H9 (cell line): ENCODE measurements at regions not wholly inside any gene's neighbourhood (a gene's known extent, or its start where the extent isn't known, plus 50 kb on each side); places are given as distances from the start of the nearest gene placed in this dataset.

Experiments used
- DNase-seq: peaks from one replicate; pipeline ENCODE4 v3.0.0-alpha.2; 2017
- H2AFZ ChIP-seq: one replicate; pipeline ENCODE4 v1.6.1; 2013; ENCODE audit warnings: mild to moderate bottlenecking, low read length, control low read depth, moderate library complexity
- H2AK5ac ChIP-seq: 2 replicates; pipeline ENCODE4 v1.6.1; 2013; ENCODE audit warnings: low read length, control low read depth, mixed read lengths; ENCODE audit not compliant: insufficient read length
- H2BK120ac ChIP-seq: one replicate; pipeline ENCODE4 v1.6.1; 2013; ENCODE audit warnings: low read depth, mild to moderate bottlenecking, low read length, control low read depth, inconsistent platforms; ENCODE audit not compliant: poor library complexity, severe bottlenecking
- H2BK12ac ChIP-seq: 2 replicates; pipeline ENCODE4 v1.6.1; 2013; ENCODE audit warnings: low read length, control low read depth, mixed read lengths, low read depth; ENCODE audit not compliant: insufficient read length
- H2BK15ac ChIP-seq: 2 replicates; pipeline ENCODE4 v1.6.1; 2013; ENCODE audit warnings: low read depth, low read length, control low read depth
- H2BK20ac ChIP-seq: one replicate; pipeline ENCODE4 v1.6.1; 2013; ENCODE audit warnings: low read depth, mild to moderate bottlenecking, low read length, control low read depth, inconsistent platforms; ENCODE audit not compliant: poor library complexity, severe bottlenecking
- H2BK5ac ChIP-seq: 2 replicates; pipeline ENCODE4 v1.6.1; 2013; ENCODE audit warnings: low read length, control low read depth, mixed read lengths; ENCODE audit not compliant: insufficient read length
- H3K14ac ChIP-seq: 2 replicates; pipeline ENCODE4 v1.6.1; 2013; ENCODE audit warnings: low read length, control low read depth; ENCODE audit not compliant: insufficient read depth
- H3K18ac ChIP-seq: 2 replicates; pipeline ENCODE4 v1.6.1; 2013; ENCODE audit warnings: low read depth, mild to moderate bottlenecking, mixed read lengths, low read length, control low read depth; ENCODE audit not compliant: insufficient read length
- H3K23ac ChIP-seq: 2 replicates; pipeline ENCODE4 v1.6.1; 2013; ENCODE audit warnings: low read length, control low read depth, mixed read lengths, low read depth; ENCODE audit not compliant: insufficient read length
- H3K23me2 ChIP-seq: 2 replicates; pipeline ENCODE4 v1.6.1; 2013; ENCODE audit warnings: low read depth, mild to moderate bottlenecking, mixed read lengths, low read length, control low read depth; ENCODE audit not compliant: insufficient read length, poor library complexity, severe bottlenecking
- H3K27ac ChIP-seq: 2 replicates; pipeline ENCODE4 v1.5.1; 2013; ENCODE audit warnings: low read length, control low read depth, mixed read lengths, low read depth; ENCODE audit not compliant: insufficient read length
- H3K27me3 ChIP-seq: 2 replicates; pipeline ENCODE4 v1.6.1; 2013; ENCODE audit warnings: low read length, control low read depth, inconsistent platforms; ENCODE audit not compliant: insufficient read depth
- H3K4ac ChIP-seq: 2 replicates; pipeline ENCODE4 v1.6.1; 2013; ENCODE audit warnings: low read depth, mild to moderate bottlenecking, control low read depth, inconsistent platforms, low read length, moderate library complexity
- H3K4me1 ChIP-seq: 2 replicates; pipeline ENCODE4 v1.6.1; 2013; ENCODE audit warnings: low read length, control low read depth, inconsistent platforms; ENCODE audit not compliant: insufficient read depth
- H3K4me2 ChIP-seq: 2 replicates; pipeline ENCODE4 v1.6.1; 2013; ENCODE audit warnings: low read length, control low read depth, mixed read lengths; ENCODE audit not compliant: insufficient read length, insufficient read depth
- H3K56ac ChIP-seq: 2 replicates; pipeline ENCODE4 v1.6.1; 2013; ENCODE audit warnings: low read depth, mild to moderate bottlenecking, mixed read lengths, low read length, control low read depth; ENCODE audit not compliant: insufficient read length
- H3K79me1 ChIP-seq: 2 replicates; pipeline ENCODE4 v1.6.1; 2013; ENCODE audit warnings: low read depth, mild to moderate bottlenecking, moderate library complexity, low read length, control low read depth, inconsistent platforms; ENCODE audit not compliant: insufficient read depth, poor library complexity, severe bottlenecking
- H3K79me2 ChIP-seq: 2 replicates; pipeline ENCODE4 v1.6.1; 2013; ENCODE audit warnings: low read length, control low read depth, inconsistent platforms; ENCODE audit not compliant: insufficient read depth
- H3K9ac ChIP-seq: 2 replicates; pipeline ENCODE4 v1.6.1; 2013; ENCODE audit warnings: low read length, control low read depth, mixed read lengths; ENCODE audit not compliant: insufficient read length; ENCODE audit errors: extremely low read depth
- H3K9me3 ChIP-seq: one replicate; pipeline ENCODE4 v1.6.1; 2013; ENCODE audit warnings: low read depth, low read length, inconsistent platforms; ENCODE audit not compliant: control insufficient read depth
- H3T11ph ChIP-seq: one replicate; pipeline ENCODE4 v1.6.1; 2013; ENCODE audit warnings: mild to moderate bottlenecking, low read length, control low read depth, inconsistent platforms
- H4K20me1 ChIP-seq: one replicate; pipeline ENCODE4 v1.6.1; 2013; ENCODE audit not compliant: control insufficient read depth, insufficient read length, insufficient read depth
- H4K5ac ChIP-seq: 2 replicates; pipeline ENCODE4 v1.6.1; 2013; ENCODE audit warnings: low read depth, mild to moderate bottlenecking, mixed read lengths, low read length, control low read depth; ENCODE audit not compliant: insufficient read length
- H4K8ac ChIP-seq: replicated peaks from 2 replicates; pipeline ENCODE4 v1.6.1; 2013; ENCODE audit warnings: low read length, control low read depth, mixed read lengths, low read depth; ENCODE audit not compliant: insufficient read length
- H4K91ac ChIP-seq: 2 replicates; pipeline ENCODE4 v1.6.1; 2013; ENCODE audit warnings: low read depth, mild to moderate bottlenecking, moderate library complexity, mixed read lengths, low read length, control low read depth; ENCODE audit not compliant: insufficient read length
- H3K27ac Mint-ChIP-seq, 3 experiments: 2 replicates in 2 of 3; 3 replicates in 1 of 3; pipeline ENCODE4 v1.8.0; 2020 to 2021; ENCODE audit warnings: mixed read lengths in 3 of 3, mild to moderate bottlenecking in 1 of 3, moderate library complexity in 1 of 3
- H3K27me3 Mint-ChIP-seq: 2 replicates; pipeline ENCODE4 v1.8.0; 2021; ENCODE audit warnings: low read depth, mild to moderate bottlenecking, moderate library complexity, mixed read lengths
- H3K36me3 Mint-ChIP-seq, 3 experiments: 2 replicates in 2 of 3; 3 replicates in 1 of 3; pipeline ENCODE4 v1.8.0; 2020 to 2021; ENCODE audit warnings: low read depth in 3 of 3, mixed read lengths in 3 of 3; ENCODE audit not compliant: insufficient read depth in 1 of 3
- H3K4me1 Mint-ChIP-seq, 2 experiments: 2 replicates each; pipeline ENCODE4 v1.8.0; 2020; ENCODE audit warnings: mixed read lengths in 2 of 2
- H3K4me3 Mint-ChIP-seq, 2 experiments: 2 replicates in 1 of 2; 3 replicates in 1 of 2; pipeline ENCODE4 v1.8.0; 2020 to 2021; ENCODE audit warnings: mild to moderate bottlenecking in 2 of 2, mixed read lengths in 2 of 2, moderate library complexity in 1 of 2
- H3K9me3 Mint-ChIP-seq, 2 experiments: 2 replicates in 1 of 2; 3 replicates in 1 of 2; pipeline ENCODE4 v1.8.0; 2020; ENCODE audit warnings: mild to moderate bottlenecking in 2 of 2, mixed read lengths in 2 of 2, moderate library complexity in 1 of 2
- CTCF ChIP-seq: fragments of 200-600 bp; sonication (generic); conservative IDR thresholded peaks from 3 replicates; pipeline ENCODE4 v1.8.0; 2021; ENCODE audit warnings: antibody characterized with exemption, mild to moderate bottlenecking
- WGBS: extraction: QIAGEN DNeasy Blood & Tissue Kit; methylation state at CpG from one replicate; pipeline ENCODE4 v1.1.7; 2013; ENCODE audit warnings: missing lambda C conversion rate, low lambda C conversion rate, mixed read lengths; ENCODE audit not compliant: insufficient read length; ENCODE audit errors: extremely low coverage; 5-methylcytosine and 5-hydroxymethylcytosine counted together

- Histone ChIP-seq H3K79me2 (no peaks in the 10 kb centered on the region), H3K23me2 (no peaks in the 10 kb centered on the region), H4K8ac (no peak overlapping the region), H3K27me3 (no peaks in the 10 kb centered on the region), H4K5ac (no peak overlapping the region), H3K9ac (no peak overlapping the region), H2BK5ac (no peak overlapping the region), H3T11ph (no peak overlapping the region), H2AK5ac (no peak overlapping the region), H3K18ac (no peak overlapping the region), H4K20me1 (no peaks in the 10 kb centered on the region), H3K27ac (no peak overlapping the region), H3K4me2 (no peak overlapping the region), H2BK20ac (no peak overlapping the region), H3K23ac (no peak overlapping the region), H3K9me3 (no peaks in the 10 kb centered on the region), H3K14ac (no peak overlapping the region; the same call in 1 of the 2 replicates), H2BK15ac (no peak overlapping the region), H3K4ac (no peak overlapping the region), H4K91ac (no peak overlapping the region), H3K79me1 (no peaks in the 10 kb centered on the region), H2AFZ (no peak overlapping the region), H2BK120ac (no peak overlapping the region), H3K56ac (no peak overlapping the region), H2BK12ac (no peak overlapping the region), H3K4me1 (no peaks in the 10 kb centered on the region)
- no peaks in the 10 kb centered on the region; the same call in 1 of the 2 replicates for H3K27me3 Mint-ChIP-seq
- H3K4me1 Mint-ChIP-seq: peaks cover 9 to 13% of the 10 kb centered on the region in 2 experiments
- no CpG with 5 or more reads among the region's 7 CpGs for WGBS
- H3K36me3 Mint-ChIP-seq: no peaks in the 10 kb centered on the region
- no peak for TF ChIP-seq CTCF
- DNase-seq: no peak
- H3K9me3 Mint-ChIP-seq: no peaks in the 10 kb centered on the region
- no peak overlapping the region for H3K27ac Mint-ChIP-seq
- no peak overlapping the region for H3K4me3 Mint-ChIP-seq
These were observed 145.8 kb downstream of the COL6A3 start for GRCh38 chr2:237268004-237268708.
